HG03565 (cell line): ENCODE measurements at regions not wholly inside any gene's neighbourhood (a gene's known extent, or its start where the extent isn't known, plus 50 kb on each side); places are given as distances from the start of the nearest gene placed in this dataset.

Experiments
- ATAC-seq: cut with Tn5 transposase; IDR thresholded peaks from one replicate; pipeline ENCODE4 v1.9.1; 2021; ENCODE audit warnings: mild to moderate bottlenecking, moderate library complexity; ENCODE audit not compliant: unreplicated experiment

DNA sequence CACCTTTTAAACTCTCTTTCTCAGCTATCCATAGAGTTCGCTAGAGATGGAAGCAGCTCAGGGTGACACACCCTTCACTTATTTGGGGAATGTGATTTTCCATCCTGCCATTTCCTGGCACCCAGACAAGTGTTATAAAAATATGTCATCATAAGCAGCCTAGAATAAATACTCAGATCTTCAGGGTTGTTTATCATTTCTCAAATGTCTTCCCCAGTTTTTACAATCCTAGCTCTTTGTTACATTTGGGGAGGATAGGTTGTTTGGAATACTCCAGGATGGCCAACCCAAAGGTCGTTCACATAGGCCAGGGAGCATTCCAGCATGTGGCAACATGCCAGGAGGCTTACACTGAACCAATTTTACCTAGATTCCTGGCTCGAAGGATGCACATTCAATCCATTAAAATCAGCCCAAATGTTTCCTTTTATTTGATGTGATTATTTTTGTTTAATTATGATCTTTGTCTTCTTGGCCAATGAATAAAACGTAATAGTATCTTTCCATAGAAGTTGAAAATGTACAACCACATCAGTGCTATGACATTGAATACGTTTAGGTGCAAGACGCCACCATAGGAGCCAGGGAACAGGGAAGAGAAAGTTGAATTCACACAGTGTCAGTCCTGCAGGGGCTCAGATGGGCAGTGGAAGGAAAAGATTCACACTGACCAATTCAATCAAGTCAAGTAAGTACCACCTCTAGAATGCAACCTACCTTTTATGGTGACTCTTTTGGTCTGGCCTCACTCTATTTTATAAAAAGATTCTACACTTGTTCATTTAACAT, 537.7 kb upstream of the MDFIC2 start:
- ATAC-seq, result no peak

DNA sequence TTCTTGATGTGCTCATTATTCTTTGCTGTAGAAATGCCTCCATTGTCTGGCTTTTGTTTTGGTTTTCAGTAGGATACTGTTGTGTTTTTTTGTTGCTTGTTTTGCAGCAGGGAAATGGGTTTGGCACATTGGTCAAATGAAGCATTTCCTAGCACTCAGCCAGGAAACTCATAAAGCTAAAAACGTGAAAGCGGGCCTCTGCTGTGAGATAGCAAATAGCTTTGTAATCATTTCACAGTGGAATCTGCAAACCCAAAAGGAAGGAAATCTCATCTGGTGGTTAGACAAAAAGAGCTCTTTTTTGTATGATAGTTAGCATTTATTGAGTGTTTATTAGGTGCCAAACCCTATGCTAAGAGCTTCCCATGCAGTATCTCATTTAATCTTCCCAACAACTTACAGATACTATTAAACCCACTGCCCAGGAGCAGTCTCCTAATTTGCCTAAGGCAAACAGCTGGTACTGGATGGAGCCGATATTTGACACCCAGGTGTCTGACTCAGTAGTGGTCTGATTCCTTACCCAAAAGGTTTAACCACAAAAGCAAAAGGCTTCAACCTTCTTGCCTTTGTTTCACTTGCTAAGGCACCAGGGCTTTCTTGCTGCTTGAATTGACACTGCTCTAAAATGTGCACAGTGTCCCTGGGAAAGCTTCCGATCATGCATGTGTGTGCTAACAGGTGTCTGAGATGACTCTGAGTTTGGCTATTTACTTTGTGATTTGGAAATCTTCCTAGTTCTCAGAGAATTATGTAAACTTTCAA, 527.9 kb upstream of the MDFIC2 start:
- ATAC-seq, result no peak

DNA sequence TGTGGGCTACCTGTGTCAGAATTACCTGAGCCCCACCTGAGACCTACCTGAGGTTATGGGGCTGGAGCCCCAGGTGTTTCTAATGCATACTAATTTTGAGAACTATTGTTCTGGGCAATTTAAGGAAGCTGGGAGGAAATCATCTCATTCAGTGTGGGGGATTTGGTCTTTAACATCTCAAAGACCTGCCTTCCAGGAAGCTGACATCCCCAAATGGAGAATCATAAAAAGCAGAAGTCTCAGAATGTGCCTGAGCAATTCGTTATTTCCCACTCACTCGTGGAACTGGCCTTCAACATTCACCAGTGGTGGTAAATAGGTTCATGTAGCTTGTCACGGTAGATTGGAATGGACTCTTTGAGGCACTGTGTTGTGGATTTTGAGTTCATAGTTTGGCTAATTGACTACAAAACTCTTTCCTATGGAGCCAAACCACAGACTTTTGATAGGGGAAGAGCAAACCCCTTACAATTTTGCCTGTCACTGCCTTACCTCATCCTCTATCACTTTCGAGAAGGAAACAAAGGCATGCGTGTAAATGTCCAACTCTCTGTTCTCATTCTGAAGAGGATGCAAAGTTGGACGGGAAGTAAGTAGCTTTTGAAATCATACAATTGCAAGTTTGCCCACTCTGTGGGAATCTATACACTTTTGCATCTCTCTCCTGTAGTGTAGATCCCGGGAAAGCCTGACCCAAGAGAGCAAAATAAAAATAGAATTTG, 521.0 kb upstream of the MDFIC2 start:
- ATAC-seq, result no peak

DNA sequence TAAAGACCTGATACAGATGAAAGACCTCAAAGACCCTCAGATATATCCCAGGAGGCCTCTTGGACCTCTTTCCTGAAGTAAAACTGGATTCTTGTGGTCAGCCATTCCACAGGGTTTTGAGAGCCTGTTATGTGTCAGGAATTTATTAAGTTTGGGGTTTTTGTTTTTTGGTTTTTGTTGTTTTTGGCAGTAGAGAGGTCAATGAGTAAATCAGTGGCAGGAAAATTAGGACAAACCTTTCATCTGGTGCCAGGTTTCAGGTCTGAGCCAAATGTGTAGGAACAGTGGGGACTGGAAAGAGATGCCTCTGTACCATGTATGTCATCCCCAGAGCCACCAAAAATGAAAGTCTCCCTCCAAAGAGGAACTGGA, 520.4 kb upstream of the MDFIC2 start:
- ATAC-seq, result no peak

DNA sequence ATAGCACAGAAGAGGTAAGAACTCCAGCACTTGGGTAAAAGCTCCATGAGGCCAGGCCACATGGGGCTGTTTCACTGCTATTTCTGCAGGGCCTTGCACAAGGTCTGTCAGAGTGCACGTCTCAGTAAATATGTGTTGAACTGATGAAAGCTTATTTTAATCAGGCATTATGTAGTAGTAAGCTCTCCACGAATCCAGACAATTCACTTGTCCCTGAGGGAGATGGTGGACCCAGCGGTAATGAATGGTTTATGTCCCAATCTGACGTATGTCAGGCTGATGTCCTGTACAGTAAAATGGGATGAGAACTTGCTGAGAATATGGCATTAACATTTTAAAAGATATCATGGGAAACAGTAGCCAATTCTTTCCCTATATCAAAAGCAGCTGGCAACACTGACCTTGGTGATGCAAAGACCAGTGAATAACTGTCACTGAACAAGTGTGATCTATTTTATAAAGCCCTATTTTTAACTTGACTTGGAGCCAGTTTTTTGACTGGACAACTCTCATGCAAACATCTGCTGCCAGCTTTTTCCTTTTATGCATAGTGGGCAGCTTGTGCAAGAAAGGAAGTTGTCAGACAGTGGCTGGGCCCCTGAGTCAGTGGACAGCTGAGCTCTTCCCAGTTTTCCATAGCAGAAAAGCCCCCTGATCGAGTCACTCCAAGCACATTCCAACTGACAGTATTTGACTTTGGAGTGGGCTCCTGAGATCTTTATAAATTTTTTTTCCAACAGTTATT, 519.8 kb upstream of the MDFIC2 start:
- no peak for ATAC-seq

DNA sequence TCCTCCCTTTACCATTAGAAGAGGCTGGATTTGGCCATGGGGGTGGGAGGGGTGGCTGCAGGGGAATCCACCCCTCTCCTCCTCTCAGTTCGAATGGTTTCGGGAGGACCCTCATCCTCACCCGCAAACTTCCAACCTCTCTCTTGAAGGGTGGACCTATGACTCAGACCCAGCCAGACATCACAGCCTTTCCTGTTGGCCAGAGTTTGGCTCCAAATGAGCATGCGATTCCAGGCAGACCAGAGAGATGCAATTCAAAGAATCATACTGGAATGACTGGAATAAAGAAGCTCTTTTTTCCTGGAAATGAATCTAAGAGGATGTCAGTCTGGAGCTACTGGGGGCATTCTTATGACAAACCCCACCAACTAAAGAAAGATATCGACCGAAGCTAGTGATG, 516.7 kb upstream of the MDFIC2 start:
- ATAC-seq, result no peak

DNA sequence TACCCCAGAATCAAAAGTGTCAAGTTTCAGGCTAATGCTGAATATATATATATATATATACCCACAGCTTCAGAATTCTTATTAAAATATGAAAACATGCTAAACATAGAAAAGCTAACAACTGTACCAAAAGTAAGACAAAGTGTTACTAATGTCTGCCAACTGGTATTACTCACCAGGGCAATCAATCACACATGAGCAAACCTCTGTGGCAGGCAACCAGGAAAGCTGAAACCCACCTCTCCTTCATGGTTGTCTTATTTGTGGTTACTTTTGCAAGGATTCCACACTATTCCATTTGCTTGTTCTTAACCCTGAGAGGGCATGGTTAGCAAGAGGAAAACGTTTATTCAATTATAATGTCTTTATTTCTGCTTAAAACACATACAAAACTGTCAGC, 512.3 kb upstream of the MDFIC2 start:
- ATAC-seq, result no peak

DNA sequence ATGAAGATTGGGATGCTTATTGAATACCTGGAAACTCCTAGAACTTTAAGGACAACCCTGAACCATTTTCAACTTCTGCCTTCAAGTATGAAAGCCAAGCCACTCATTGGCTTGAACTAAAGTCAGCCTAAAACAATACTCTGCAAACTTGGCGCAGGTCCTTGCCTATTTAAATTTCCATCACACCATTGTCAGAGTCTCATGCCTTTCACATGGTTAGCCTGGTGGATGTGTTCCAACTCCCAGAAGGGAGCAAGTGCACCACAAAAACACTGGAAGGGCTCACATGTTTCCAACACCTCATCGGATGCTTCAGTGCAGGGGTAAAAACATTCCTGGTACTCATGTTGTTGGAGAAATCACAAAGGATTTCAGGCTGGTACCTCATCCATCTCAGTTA, 511.6 kb upstream of the MDFIC2 start:
- no peak for ATAC-seq

DNA sequence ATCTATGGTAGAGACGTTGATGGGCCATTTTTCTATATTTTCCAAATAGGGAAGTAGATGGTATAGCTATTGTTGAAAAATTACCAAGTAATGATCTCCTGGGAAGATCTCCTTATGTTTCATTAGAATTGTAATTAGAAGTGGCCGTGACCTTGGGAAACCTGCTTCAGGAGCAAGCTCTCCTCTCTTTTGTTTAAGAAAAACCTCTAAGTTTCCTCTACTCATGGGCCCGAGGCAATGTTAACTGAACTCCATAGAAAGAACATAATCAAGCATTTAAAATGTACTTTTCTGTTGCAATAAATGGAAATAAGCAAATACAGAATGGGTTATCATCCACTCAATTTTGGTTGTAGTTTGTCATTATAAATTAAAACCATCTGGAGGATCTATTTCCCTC, 511.2 kb upstream of the MDFIC2 start:
- ATAC-seq, result no peak

DNA sequence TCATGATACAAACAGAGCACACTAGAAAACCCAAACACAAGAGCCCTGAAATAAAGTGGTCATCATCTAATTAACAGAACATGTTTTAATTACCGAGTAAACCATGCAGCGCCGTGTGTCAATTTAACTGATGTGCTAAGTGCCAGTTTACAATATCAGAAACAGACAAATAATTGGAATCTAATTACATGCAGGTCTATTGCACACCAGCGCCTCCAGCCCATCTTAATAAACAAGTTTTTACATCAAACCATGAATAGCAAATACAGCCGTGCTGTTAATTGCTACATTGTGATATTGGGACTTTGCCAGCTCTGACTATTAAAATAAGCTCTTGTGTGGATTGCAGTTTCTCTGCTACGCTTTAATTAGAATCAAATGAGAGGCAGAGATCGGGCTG, 510.2 kb upstream of the MDFIC2 start:
- no peak for ATAC-seq

DNA sequence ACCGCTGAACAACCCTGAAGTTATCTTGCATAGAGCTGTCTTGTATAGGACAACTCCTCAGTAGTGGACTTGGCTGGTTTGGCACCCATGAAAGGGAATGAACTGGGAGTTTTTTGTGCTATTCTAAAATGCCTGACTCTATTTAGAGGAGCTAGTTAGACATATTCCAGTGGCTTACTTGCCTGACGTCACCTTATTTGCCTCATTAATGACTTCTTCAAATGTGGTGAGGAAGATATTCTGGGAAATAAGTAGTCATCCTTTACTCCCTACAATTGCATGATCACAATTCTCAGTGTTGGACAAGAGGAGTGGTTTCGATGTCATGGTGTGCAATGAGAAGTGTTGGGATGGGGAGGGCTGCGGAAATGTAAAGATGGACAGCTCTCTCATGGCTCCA, 509.2 kb upstream of the MDFIC2 start:
- no peak for ATAC-seq

DNA sequence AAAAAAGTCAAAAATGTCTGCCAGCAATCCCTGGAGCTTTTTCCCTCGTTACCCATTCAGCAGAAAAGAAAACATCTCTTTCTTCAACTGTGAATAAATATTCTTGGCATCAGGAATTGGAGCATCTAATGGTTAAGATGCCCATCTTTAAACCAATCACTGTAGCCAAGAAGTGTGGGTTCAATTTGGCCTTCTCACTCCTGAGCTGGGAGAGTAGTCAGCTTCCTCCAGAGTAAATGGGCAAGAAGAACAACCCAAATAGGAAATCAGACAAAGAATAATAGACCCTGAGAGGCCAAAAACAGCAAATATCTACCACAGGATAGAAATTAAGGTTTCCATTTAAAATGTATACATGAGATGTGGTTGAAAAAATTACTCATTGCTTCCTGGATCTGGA, 508.0 kb upstream of the MDFIC2 start:
- ATAC-seq, result no peak

DNA sequence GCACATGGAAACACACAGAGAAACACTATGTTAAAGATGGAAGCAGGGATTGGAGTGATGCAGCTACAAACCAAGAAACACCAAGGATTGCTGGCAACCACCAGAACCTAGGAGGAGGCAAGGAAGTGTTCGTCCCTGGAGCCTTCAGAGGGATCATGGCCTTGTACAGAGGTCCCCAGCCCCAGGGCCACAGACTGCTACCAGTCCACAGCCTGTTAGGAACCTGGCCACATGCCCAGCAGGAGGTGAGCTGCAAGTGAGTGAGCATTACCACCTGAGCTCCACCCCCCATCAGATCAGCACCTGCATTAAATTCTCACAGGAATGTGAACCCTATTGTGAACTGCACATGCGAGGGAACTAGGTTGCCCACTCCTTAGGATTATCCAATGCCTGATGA, 505.7 kb upstream of the MDFIC2 start:
- ATAC-seq, result no peak

DNA sequence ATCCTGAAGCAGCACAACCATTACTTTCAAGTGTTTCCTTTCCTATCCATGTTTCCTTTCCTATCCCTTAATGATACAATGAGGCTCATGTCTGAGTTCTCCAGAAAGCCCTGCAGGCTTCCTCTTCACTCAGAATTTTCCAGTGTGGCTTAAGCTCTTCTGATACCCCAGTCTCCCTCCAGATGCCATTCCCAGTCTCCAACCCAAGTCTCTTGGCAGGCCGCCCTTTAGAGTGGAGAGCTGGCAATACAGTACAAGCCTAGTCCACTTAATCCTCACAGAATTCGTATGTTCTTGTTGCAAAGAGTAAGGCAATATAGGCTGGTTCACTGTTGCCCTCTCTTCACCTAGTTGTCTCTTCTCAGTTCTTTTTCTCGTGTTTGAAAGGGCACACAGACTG, 503.9 kb upstream of the MDFIC2 start:
- no peak for ATAC-seq

DNA sequence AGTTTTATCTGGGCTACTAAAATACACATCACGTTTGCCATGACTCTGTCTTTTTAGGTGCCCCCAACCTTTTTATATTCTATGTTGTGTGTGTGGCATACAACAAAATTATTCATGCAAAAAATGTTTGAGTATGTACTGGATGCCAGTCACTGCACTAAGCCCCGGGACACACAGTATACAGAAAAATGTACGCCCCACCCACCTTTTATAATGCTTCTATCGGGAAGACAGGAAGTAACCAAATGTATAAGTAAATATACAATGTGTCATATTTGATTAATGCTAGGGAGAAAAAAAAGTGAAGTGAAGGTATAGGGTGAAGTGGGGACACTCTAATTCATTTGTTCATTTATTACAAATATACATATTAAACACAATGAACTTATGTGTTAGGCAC, 503.4 kb upstream of the MDFIC2 start:
- ATAC-seq, result no peak

DNA sequence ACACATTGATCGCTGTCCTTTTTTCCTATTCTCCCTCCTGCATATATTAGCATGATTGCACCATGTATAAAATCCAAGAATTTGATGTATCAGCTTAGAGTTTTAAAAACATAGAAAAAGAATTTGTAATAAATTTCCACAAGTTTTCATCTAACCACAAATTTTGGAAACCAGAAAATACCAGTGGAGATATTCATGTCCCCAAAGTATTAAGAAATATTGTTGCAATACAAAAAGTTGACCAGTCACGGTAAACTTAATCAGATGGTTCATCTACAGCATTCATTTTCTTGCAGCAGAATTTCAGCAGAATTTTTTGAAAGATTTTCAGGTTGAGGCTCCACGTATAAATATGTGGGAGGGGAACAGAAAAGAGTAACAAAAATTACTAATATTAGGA, 500.9 kb upstream of the MDFIC2 start:
- ATAC-seq, result no peak

DNA sequence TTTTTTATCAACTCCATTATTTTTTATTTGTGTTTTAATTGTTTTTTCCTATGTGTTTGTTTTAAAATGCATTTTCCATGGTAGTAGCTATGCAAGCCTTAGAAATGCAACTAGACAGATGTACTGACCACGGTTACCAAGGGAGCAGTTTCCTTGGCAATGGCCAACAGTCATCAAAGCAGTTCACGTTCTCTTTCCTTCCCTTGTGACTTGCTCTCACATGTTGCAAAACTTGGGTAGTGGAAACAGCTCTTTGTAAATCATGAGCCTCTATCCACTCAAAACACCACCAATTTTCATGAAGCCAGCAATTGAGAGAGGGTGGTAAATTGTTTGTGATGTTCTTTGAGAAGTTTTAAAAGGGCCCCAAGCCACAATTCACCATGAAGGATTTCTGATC, 499.4 kb upstream of the MDFIC2 start:
- no peak for ATAC-seq

DNA sequence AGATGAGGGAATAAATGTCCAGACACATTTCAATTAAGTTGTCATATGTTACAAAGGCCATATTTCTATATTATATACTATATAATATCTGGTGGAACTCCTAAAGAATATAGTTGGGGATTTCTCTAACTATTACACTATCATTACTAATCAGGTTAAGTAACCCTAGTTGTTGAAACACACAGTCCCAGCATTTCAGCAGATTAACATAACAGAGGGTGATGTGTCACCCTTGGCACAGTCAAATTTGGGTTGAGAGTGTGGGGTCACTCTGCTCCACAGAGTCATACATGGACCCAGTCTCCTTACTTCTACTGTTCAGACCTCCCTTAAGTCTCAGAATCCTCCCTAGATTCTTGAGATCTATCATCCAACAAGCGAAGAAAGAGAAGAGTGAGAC, 496.4 kb upstream of the MDFIC2 start:
- no peak for ATAC-seq

DNA sequence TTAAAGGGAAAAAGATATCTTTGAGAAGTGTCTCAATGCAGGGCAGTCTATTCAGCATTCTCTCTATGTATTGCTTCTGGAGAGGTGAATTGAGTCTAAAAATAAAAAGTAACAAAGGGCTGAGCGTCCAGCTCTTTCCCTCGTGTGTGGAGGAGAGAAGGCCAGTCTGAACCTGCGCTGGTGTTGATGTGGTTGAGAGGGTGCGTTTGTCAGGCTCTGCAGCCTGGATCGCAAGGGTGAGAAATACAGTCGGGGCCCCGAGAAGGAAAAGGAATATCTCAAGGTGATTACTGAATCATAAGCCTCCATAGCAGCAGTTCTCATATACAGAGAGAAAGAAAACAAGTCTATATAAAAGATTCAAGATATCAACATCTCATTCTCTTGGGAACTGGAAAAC, 494.1 kb upstream of the MDFIC2 start:
- no peak for ATAC-seq

DNA sequence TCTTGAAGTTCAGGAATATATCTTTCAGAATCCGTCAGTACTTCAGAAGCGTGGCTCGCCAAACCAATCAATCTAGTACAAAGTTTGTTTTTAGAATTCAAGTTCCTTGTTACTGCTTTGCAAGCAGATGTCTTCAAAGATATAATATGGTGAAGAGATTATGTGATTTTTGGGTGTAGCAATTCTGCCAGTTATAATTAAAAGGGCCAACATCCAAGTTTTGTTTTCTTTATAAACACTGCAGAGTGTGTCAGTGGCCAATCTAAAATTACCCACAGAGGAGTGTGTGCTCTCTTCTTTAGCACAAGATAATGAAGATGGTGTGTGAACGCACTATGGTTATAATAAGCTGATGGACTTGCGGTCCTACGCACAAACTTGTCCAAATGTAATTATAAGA, 493.6 kb upstream of the MDFIC2 start:
- no peak for ATAC-seq
